HG03095 (cell line): ENCODE measurements at regions not wholly inside any gene's neighbourhood (a gene's known extent, or its start where the extent isn't known, plus 50 kb on each side); places are given as distances from the start of the nearest gene placed in this dataset.
"Not testable (repeated sequence)": the region's sequence is repeated elsewhere in the genome, so short reads cannot be mapped to it uniquely, and the experiment has no call there.

Experiments
- ATAC-seq: cut with Tn5 transposase; IDR thresholded peaks from one replicate; pipeline ENCODE4 v1.9.1; 2021; ENCODE audit warnings: moderate library complexity; ENCODE audit not compliant: unreplicated experiment

DNA sequence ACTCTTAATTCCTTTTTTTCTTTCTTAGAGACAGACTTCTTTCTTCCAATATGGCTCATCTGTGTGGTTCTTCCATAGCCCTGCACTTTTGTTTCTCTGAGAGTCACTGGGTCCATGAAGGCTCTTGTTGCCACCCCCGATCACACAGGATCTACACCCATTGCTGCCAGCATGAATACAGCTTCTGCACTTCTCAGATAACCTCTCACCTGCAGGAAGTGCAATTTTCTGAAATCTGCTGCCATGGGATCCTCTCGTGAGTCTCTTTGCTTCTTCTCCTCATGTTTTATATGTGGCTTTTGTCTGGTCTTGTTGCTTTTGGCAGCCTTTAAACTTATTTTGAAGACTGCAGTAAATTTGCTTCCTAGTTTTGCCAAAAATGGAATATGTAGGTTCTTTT is 171.2 kb downstream of the TMEM167A start:
- no peak for ATAC-seq

DNA sequence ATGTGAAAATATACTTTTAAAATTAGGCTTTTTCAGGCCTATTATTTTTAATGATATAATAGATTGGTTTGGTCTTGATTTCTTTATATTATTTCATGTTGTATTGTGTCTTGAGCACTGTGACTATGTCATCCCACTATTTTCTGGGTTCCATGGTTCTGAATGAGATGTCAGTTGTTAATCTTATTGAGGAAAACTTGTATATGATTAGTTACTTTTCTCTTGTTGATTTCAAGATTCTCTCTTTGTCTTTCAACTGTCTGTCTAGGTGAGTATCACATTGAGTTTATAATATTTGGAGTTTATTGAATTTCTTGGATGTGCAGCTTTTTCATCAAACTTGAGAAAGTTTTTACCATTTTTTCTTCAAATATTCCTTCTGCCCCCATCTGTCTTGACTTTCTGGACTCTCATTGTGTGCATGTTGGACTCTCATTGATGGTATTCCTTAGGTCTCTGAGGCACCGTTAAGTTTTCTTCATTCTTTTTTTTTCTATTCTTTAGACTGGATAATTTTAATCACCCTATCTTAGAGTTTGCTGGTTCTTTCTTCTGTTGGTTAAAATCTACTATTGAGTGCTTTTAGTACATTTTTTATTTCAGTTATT is 175.8 kb downstream of the TMEM167A start:
- ATAC-seq: no peak

DNA sequence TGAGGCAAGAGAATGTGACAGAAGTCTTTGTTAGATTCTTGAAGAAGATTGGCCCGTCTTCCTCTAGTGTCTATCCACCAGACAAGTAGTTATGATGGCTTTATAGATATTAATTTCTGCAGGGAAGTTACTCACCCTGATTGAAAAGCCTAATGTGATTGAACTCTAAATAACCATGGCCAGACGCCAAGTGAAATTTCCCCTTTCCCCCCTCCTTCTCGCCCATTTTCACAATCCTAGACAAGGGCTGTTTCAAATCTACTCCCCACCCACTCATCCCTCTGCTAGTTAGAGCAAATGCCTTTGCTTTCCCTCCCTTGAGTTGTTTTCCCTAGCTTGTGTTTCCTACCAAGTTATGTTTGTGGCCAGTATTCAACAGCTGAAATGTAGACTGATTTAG is 182.5 kb downstream of the TMEM167A start:
- no peak for ATAC-seq

DNA sequence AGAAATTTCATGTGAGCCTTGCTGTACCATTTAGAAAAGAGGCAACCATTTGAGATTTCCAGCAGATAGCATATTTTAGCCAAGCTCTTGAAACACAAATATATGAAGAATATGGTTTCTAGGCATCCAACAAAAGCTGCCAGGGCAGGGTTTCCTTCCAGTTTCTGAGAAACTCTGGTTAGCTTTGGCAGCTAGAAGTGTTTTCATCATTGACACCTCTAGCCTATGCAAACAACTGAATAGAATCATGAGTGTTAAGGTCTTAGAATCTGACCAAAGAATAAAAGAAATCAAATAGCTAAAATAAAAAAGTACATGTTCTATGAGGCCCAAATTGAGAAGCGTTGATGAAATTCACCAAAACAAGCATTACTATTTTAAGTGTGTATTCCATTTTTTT is 188.1 kb downstream of the TMEM167A start:
- no peak for ATAC-seq

- ATAC-seq: no peak
Observed at GRCh38 chr5:82886911-82887310, 190.3 kb downstream of the TMEM167A start.

GRCh38 chr5:82885627-82886389 is 191.4 kb downstream of the TMEM167A start:
- peak; percentile 63 for ATAC-seq

DNA sequence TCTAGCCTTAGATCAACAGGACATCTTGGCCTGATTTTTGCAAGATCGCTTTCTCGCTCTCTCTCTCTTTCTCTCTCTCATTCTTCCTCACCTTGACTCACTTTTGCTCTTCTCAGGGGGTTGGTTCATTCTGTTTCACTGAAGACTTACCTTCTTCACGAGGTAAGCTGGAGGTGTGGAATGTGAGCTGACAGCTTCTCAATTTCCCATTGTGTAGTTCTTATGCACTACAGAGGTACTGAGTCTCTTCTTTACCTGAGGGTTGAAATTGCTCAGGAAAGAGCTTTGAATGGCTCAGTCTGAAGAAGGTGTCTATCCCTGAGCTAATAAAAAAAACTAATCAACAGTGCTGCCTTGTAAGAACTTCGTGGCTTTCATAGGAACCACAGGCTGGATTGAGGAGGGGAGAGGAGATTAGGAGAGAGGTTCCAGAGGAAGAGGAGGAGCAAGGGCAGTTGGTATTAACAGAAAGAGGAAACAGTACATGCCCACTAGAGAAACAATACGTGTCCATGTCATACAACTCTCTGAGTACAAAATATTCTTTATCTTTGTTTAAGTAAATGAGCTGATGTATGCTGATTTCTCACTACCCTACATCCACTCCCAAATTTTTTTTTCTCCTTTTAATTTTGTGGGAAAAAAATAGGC is 192.2 kb downstream of the TMEM167A start:
- ATAC-seq: no peak

DNA sequence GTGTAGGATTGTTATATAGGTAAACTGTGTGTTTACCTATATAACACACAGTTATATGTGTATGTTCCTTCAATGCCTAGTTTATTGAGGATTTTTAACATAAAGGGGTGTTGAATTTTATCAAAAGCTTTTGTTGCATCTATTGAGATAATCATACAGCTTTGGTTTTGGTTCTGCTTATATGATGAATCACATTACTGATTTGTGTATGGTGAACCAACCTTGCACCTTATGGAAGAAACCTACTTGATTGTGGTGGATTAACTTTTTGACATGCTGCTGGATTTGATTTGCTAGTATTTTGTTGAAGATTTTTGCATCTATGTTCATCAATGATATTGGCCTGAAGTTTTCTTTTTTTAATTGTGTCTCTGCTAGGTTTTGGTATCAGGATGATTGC is 194.9 kb downstream of the TMEM167A start:
- ATAC-seq: no peak

DNA sequence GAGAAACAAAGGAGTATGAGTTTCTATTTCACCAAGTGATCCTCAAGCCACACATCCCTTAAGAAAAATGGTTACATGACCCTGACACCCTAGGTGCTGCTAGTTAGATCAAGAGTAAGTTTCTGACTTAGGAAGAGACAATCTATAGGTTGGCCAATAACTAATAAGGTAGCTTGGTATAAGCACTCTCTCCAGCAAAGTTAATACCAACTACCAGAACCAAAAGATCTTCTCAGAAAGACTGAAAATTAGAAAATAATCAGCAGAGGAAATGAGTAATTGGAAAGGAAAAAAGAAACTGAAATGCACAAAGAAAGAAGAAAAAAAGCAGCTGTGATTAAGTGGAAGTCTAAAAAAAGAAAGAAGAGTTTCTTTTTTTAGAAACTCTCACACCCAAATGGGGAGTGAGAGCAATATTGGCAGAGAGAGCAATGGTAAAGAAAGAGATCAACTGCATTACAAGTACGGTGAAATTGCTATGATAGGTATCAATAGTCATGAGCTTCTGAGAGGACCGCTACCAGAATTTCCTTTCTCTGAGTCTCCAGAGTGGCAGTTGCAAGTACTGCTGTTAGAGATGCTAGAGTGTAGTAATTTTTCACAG is 195.5 kb downstream of the TMEM167A start:
- peak; percentile 48 for ATAC-seq

- no peak for ATAC-seq
Observed at GRCh38 chr5:82879089-82879488, 198.1 kb downstream of the TMEM167A start.

DNA sequence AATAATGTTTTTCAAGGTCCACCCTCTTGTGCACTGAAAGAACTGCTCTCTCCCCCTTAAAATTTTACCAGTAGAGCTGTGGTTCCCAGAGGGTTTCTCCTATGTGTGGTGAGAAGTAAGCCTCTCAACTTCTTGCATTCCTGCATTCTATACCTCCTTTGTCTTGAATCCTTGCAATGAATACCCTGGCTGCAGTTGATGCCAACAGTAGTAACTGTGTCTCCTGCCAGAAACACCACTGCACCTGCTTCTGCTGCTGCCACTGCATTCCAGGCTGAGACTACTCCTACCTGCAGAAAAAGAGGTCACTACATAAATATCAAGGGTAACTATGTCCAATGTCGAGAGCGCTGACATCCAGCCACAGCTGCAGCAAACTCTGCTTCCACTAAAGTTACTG is 203.7 kb downstream of the TMEM167A start:
- no peak for ATAC-seq

GRCh38 chr5:82872321-82873288 is 204.6 kb downstream of the TMEM167A start:
- ATAC-seq: not testable (repeated sequence)

DNA sequence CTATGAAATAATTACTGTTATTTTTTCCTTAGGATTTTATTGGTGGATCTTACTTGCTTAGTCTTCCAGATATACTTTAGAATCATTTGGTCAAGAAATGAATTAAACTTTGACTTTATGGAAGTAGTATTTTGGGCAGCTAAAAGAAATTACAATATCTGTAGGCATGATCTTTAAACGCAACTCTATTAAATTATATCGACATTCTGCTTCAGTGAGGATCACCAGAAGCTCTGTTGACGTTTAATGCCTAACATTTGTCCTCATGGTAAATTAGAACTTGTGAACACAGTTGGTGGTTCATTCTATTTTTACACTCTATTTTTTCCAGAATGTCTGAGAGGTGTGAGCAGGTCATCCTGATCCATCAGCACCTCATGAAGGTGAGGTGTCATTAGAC is 211.6 kb downstream of the TMEM167A start:
- ATAC-seq: no peak

GRCh38 chr5:82863266-82863665 is 213.9 kb downstream of the TMEM167A start:
- no peak for ATAC-seq

DNA sequence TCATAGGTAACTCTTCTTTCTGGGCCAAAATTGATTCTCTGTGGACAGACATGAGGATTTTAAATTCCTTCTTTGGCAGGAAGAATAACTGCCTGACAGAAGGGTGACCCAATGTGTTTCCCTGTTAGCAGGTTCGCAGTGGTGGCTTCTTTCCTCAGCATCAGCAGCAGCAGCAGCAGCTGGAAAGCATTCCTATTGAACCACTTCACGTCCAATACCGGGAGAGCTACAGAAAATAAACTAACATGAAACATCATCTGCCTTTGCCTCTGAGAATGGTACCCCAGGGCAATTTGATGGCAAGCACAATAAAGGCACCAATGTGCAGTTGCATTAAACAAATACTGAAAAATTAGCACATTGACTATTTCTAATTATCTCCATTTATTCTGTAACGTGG is 214.5 kb downstream of the TMEM167A start:
- no peak for ATAC-seq

- no peak for ATAC-seq
Observed at GRCh38 chr5:82862261-82862660, 214.9 kb downstream of the TMEM167A start.

- no peak for ATAC-seq
Observed at GRCh38 chr5:82861701-82862100, 215.5 kb downstream of the TMEM167A start.

DNA sequence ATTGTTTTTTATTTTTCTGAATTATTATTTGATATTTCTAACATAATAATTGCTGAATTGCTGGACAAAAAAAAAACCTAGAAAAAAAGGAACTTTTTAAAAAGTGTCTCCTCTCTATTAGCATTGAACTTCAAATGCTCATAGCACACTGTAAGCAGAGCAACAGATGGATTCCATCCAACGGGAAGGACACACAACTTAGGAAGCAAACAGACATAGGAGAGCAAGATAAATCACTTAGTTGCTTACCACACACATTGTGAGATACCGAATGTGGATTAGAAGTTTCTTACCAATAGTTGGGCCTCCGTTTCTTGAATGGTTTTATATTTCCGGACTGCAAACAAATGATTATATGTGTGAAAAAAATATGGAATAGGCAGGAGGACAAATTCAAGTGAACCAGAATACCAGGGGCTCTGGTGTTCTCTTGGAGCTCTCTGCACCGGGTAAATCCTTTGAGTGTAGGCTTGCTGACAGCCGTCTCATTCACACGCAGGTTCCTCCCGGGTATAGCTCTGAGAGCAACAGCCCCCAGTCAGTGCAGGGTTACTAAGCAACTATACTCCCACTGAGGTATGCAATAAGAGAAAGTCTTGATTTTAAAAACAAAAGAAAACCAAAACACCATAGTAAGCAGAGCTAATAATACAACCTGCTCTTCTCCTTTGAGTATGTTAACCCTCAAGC is 217.6 kb downstream of the TMEM167A start:
- ATAC-seq: no peak

DNA sequence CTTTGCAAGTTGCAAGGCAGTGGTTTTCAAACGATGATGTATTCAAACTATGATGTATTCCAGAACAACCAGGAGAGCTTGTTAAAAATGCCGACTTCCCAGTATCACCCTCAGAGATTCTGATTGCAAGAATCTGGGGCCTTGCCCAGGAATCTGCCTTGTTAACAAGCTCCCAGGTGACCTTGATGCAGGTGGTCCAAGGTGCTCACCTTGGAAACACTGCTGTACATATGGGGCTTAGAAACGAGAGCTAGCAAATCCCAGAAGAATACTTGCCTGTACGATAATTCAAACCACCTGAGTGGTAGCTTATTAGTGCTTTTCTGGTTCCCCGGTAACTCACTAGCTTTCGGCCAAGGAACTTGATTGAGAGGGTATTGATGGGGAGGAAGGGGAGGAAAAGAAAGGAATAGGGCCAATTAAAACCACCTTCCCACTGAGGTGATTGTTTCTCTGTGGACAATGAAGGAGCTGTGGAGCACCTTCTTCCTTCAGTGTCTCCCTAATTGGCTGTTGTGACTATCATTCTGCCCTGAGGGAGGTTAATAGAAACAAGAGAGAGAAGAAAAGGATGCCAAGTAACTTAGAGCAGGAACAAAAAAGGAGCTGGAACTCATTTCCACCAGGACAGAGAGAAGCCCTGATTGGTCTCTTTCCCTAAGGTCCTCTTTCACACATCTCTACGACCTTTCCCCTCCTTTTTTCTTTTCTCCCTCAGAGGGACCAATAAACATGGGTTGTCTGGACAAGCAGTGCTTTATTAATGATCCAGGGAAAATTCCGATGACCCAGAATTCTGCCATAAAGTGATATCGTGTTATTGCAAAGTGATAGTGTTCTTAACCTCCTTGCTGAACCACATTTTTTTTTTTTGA is 218.8 kb downstream of the TMEM167A start:
- ATAC-seq: no peak
